ENCODE measurements at regions not wholly inside any gene's neighbourhood (a gene's known extent, or its start where the extent isn't known, plus 50 kb on each side); places are given as distances from the start of the nearest gene placed in this dataset.

DNA sequence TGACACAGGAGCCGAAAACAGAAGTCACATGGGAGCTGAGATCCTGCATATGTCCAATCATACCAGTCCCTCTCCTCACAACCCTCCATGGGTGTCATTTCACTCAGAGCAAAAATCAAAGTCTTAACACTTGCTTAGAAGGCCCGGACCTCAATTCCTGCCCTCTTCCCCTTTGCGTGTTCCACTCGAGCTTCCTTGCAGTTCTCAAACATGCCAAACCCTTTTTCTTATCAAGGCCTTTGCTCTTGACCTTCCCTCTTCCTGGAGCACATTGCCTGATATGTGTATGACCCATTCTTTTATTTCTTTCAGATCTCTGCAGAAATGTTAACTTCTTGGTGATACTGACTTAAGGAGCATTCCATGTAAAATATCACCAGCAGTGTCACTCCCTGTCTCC lies 87.0 kb upstream of the USP38 start:
- TF ChIP-seq, protein P1, sequence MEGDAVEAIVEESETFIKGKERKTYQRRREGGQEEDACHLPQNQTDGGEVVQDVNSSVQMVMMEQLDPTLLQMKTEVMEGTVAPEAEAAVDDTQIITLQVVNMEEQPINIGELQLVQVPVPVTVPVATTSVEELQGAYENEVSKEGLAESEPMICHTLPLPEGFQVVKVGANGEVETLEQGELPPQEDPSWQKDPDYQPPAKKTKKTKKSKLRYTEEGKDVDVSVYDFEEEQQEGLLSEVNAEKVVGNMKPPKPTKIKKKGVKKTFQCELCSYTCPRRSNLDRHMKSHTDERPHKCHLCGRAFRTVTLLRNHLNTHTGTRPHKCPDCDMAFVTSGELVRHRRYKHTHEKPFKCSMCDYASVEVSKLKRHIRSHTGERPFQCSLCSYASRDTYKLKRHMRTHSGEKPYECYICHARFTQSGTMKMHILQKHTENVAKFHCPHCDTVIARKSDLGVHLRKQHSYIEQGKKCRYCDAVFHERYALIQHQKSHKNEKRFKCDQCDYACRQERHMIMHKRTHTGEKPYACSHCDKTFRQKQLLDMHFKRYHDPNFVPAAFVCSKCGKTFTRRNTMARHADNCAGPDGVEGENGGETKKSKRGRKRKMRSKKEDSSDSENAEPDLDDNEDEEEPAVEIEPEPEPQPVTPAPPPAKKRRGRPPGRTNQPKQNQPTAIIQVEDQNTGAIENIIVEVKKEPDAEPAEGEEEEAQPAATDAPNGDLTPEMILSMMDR (IDR thresholded peaks at IDR 0.05) = no peak
- H3K79me2 ChIP-seq (ENCODE audit: insufficient read depth, low read length) = no peaks in the 10 kb centered on the region
- Mint-ChIP-seq H3K27ac (no peak overlapping the region), H3K4me3 (no peak overlapping the region), H3K36me3 (no peaks in the 10 kb centered on the region), H3K4me1 (no peaks in the 10 kb centered on the region), H3K27me3 (ENCODE audit: low read depth in 3 of 3) (no peaks in the 10 kb centered on the region), H3K9me3 (peaks cover 2 to 6% (median 2%) of the 10 kb centered on the region in 7 donors)
- H3K4me3 ChIP-seq (replicated peaks in 1 of 3; ENCODE audit: low read depth in 2 of 3, low read length in 3 of 3) = no peak overlapping the region
- WGBS (ENCODE audit: insufficient coverage) = 84% methylated on average over 4 of the region's 4 CpGs
- no peak overlapping the region for H3K27ac ChIP-seq (ENCODE audit: low read depth in 1 of 2, low read length in 2 of 2)
- no peaks in the 10 kb centered on the region for H3K4me1 ChIP-seq (ENCODE audit: control insufficient read depth in 1 of 2, insufficient read depth in 2 of 2, low read length in 2 of 2)
- H3K4me2 ChIP-seq (replicated peaks; ENCODE audit: extremely low read depth, low read length, poor library complexity, severe bottlenecking) = no peak overlapping the region
- no peaks in the 10 kb centered on the region for H3K27me3 ChIP-seq (ENCODE audit: control insufficient read depth in 2 of 2, insufficient read depth in 2 of 2, low read length in 2 of 2)
- H3K9me3 ChIP-seq (replicated peaks in 1 of 2; ENCODE audit: control insufficient read depth in 1 of 2, insufficient read depth in 1 of 2, low read length in 2 of 2) = peaks cover 0 to 3% of the 10 kb centered on the region in 2 donors
- no peak for DNase-seq
- H3K36me3 ChIP-seq (replicated peaks in 1 of 2; ENCODE audit: control insufficient read depth in 1 of 2, insufficient read depth in 2 of 2, low read length in 2 of 2) = no peaks in the 10 kb centered on the region
- H3K9ac ChIP-seq (ENCODE audit: insufficient read depth, low read length, poor library complexity, severe bottlenecking) = no peak overlapping the region
- no peak overlapping the region for H2AFZ ChIP-seq (ENCODE audit: insufficient read depth, low read depth, low read length, poor library complexity, severe bottlenecking)
- intact Hi-C loops (cut with micrococcal nuclease) = no loop called here
- no peaks in the 10 kb centered on the region for H4K20me1 ChIP-seq (ENCODE audit: insufficient read depth, low read length)

DNA sequence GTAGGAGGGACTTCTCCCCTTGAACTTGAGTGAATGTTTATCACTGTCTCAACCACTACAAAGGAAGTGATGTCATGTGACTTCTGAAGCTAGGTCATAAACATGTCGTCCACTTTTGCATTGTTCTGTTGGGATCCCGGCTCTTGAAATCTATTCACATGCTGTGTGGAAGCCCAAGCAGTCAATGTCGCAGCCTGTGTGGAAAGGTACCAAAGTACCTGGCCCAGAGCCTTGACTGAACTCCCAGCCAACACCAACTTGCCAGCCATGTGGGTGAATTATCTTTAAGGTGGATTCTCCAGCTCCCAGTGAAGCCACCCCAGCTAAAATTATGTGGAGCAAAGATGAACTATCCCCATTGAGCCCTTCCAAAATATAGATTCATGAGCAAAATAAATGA lies 85.0 kb upstream of the USP38 start:
- H3K4me1 ChIP-seq (ENCODE audit: control insufficient read depth in 1 of 2, insufficient read depth in 2 of 2, low read length in 2 of 2) = no peaks in the 10 kb centered on the region
- H4K20me1 ChIP-seq (ENCODE audit: insufficient read depth, low read length) = no peaks in the 10 kb centered on the region
- DNase-seq = no peak
- Mint-ChIP-seq H3K36me3 (no peaks in the 10 kb centered on the region), H3K4me3 (no peak overlapping the region), H3K27me3 (ENCODE audit: low read depth in 3 of 3) (no peaks in the 10 kb centered on the region), H3K9me3 (peaks cover 2 to 6% (median 2%) of the 10 kb centered on the region in 7 donors), H3K27ac (no peak overlapping the region), H3K4me1 (no peaks in the 10 kb centered on the region)
- no peak overlapping the region for H3K4me3 ChIP-seq (replicated peaks in 1 of 3; ENCODE audit: low read depth in 2 of 3, low read length in 3 of 3)
- H3K9me3 ChIP-seq (replicated peaks in 1 of 2; ENCODE audit: control insufficient read depth in 1 of 2, insufficient read depth in 1 of 2, low read length in 2 of 2) = peaks cover 0 to 3% of the 10 kb centered on the region in 2 donors
- no peak overlapping the region for H3K4me2 ChIP-seq (replicated peaks; ENCODE audit: extremely low read depth, low read length, poor library complexity, severe bottlenecking)
- H3K36me3 ChIP-seq (replicated peaks in 1 of 2; ENCODE audit: control insufficient read depth in 1 of 2, insufficient read depth in 2 of 2, low read length in 2 of 2) = no peaks in the 10 kb centered on the region
- no peak overlapping the region for H2AFZ ChIP-seq (ENCODE audit: insufficient read depth, low read depth, low read length, poor library complexity, severe bottlenecking)
- H3K79me2 ChIP-seq (ENCODE audit: insufficient read depth, low read length) = no peaks in the 10 kb centered on the region
- no peak overlapping the region for H3K9ac ChIP-seq (ENCODE audit: insufficient read depth, low read length, poor library complexity, severe bottlenecking)
- H3K27ac ChIP-seq (ENCODE audit: low read depth in 1 of 2, low read length in 2 of 2) = no peak overlapping the region
- TF ChIP-seq, protein P1 (IDR thresholded peaks at IDR 0.05) = no peak
- WGBS (ENCODE audit: insufficient coverage) = 80% methylated on average over 1 of the region's 3 CpGs
- intact Hi-C loops (cut with micrococcal nuclease) = no loop called here
- H3K27me3 ChIP-seq (ENCODE audit: control insufficient read depth in 2 of 2, insufficient read depth in 2 of 2, low read length in 2 of 2) = no peaks in the 10 kb centered on the region
